Left kidney (tissue), 1 donor: ENCODE measurements at regions not wholly inside any gene's neighbourhood (a gene's known extent, or its start where the extent isn't known, plus 50 kb on each side); places are given as distances from the start of the nearest gene placed in this dataset.
"Not testable (repeated sequence)": the region's sequence is repeated elsewhere in the genome, so short reads cannot be mapped to it uniquely, and the experiment has no call there.

Experiments used
- DNase-seq: peaks from one replicate; pipeline ENCODE4 v3.0.0-alpha.2; 2013

- not testable (repeated sequence) for DNase-seq
These were observed 69.9 kb upstream of the GDNF start for GRCh38 chr5:37909610-37910266.

- no peak for DNase-seq
These were observed 66.6 kb upstream of the GDNF start for GRCh38 chr5:37906416-37906815.

GRCh38 chr5:37905230-37905629 is 65.4 kb upstream of the GDNF start:
- DNase-seq, result no peak

GRCh38 chr5:37902323-37902722 is 62.5 kb upstream of the GDNF start:
- DNase-seq, result no peak

- no peak for DNase-seq
These were observed 60.9 kb upstream of the GDNF start for GRCh38 chr5:37900692-37901091.

GRCh38 chr5:37899037-37899436 is 59.2 kb upstream of the GDNF start:
- DNase-seq, result no peak

- DNase-seq, result no peak
These were observed 56.3 kb upstream of the GDNF start for GRCh38 chr5:37896159-37896558.

GRCh38 chr5:37893434-37894134 is 53.7 kb upstream of the GDNF start:
- no peak for DNase-seq

GRCh38 chr5:37892586-37892985 is 52.7 kb upstream of the GDNF start:
- DNase-seq, result no peak

- no peak for DNase-seq
These were observed 52.0 kb upstream of the GDNF start for GRCh38 chr5:37891832-37892231.

GRCh38 chr5:37889612-37890317 is 49.9 kb upstream of the GDNF start:
- no peak for DNase-seq
